GM19395 (cell line): ENCODE measurements at regions not wholly inside any gene's neighbourhood (a gene's known extent, or its start where the extent isn't known, plus 50 kb on each side); places are given as distances from the start of the nearest gene placed in this dataset.
"Not testable (repeated sequence)": the region's sequence is repeated elsewhere in the genome, so short reads cannot be mapped to it uniquely, and the experiment has no call there.

Source experiments
- ATAC-seq: cut with Tn5 transposase; IDR thresholded peaks from one replicate; pipeline ENCODE4 v1.9.1; 2021; ENCODE audit warnings: mild to moderate bottlenecking, moderate library complexity; ENCODE audit not compliant: unreplicated experiment

- ATAC-seq, result not testable (repeated sequence)
Measured at GRCh38 chr6:158886346-158886977, 67.3 kb upstream of the EZR start.

GRCh38 chr6:158881884-158882283, 62.7 kb upstream of the EZR start:
- not testable (repeated sequence) for ATAC-seq

GRCh38 chr6:158881276-158881675, 62.1 kb upstream of the EZR start:
- not testable (repeated sequence) for ATAC-seq

- ATAC-seq, result no peak
Measured at GRCh38 chr6:158879180-158879579, 60.0 kb upstream of the EZR start.

GRCh38 chr6:158877716-158878115, 58.5 kb upstream of the EZR start:
- ATAC-seq, result no peak

GRCh38 chr6:158876886-158877285, 57.7 kb upstream of the EZR start:
- no peak for ATAC-seq

GRCh38 chr6:158870649-158870957, 51.4 kb upstream of the EZR start:
- ATAC-seq, result no peak

GRCh38 chr6:158869826-158870648, 50.9 kb upstream of the EZR start:
- peak; percentile 97 for ATAC-seq

- peak; percentile 39 for ATAC-seq
Measured at GRCh38 chr6:158868890-158869825, 50.0 kb upstream of the EZR start.
